Fibroblast of mammary gland (primary cell): ENCODE measurements at regions not wholly inside any gene's neighbourhood (a gene's known extent, or its start where the extent isn't known, plus 50 kb on each side); places are given as distances from the start of the nearest gene placed in this dataset.

Source experiments
- DNase-seq: peaks from one replicate; pipeline ENCODE4 v3.0.0-alpha.2; 2010; ENCODE audit warnings: low read depth
- H3K4me3 ChIP-seq: 2 replicates; pipeline ENCODE4 v1.5.1; 2011; ENCODE audit warnings: low read depth, mild to moderate bottlenecking, low read length, moderate library complexity; ENCODE audit not compliant: control insufficient read depth
- CTCF ChIP-seq: conservative IDR thresholded peaks from 2 replicates; pipeline ENCODE4 v1.5.1; 2011; ENCODE audit warnings: low read depth, low read length, inconsistent platforms; ENCODE audit not compliant: control insufficient read depth, insufficient read depth

DNA sequence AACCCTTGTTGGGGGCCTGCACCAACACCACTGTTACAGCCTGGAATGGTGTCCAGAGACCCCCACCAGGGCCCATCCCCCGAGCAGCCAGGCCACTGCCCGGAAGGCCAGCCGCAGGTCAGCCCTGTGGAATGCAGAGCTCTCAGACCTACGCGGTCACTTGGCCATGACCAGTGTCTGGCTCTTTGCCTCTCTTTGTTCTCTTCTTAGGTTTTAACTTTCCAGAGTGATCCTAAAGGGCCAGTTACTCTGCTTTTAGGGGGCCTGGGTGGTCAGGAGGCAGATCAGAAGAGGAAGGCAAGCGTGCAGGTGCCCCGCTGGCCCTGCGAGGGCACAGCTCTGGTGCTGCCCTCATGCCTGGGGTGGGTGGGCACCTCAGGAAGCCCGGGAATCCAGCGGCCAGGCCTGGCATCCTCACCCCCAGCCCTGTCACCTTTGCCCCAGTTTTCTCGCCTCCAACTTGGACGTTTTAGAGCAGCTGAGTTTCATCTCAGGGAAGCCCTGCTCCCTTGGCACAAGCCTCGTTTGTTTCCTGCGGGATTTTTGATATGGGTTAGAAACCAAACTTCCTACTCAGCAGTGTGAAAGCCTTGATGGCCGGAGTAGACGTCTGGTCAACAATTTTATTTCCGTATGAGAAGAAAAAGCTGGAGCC lies 62.5 kb upstream of the CHST15 start:
- TF ChIP-seq CTCF: no peak
- H3K4me3 ChIP-seq: no peak overlapping the region
- DNase-seq: peak; percentile 11

- H3K4me3 ChIP-seq: no peak overlapping the region
- TF ChIP-seq CTCF: no peak
- DNase-seq: peak; percentile 82
These were observed 59.8 kb upstream of the CHST15 start for GRCh38 chr10:124153023-124153826.

DNA sequence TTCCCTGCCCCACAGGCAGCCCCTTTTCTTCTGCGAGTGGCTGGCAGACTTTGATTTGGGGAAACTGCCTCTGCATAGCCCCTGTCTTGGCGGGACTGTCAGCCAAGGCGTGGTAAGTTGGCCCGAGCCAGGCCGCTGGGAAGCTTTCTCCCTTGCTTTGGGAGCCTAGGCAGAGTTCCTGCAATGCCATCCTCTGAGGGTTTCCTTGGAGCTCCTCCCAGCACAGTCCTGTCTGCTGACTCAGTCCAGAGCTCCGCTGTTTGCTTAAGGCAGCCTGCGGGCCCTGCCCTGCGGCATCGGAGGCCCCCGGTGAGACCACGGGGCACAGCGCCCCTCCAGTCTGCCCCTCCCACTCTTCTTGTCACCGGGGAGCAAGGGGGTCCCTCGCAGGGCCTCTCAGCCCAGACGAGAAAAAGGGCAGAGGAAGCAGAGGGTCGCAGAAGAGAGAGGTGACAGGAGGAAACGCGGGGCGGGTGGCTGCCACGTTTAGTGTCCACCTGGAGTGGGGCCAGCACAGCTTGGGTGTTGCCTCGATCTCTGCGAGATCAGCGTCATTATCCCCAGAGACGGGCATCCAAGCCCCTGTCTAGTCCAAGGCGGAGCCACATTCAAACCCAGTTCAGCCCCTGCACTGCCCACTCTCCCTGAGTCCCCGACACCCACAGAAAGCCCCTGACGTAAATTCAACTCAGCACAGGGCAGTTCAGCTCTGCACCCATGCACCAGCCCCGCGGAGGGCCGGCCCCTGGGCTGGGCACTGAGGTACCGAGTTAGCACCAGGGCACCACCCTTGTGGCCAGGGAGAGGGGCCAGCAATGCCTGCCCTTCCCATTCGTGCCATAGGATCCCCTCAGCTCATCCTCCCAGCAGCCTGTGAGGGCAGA lies 59.0 kb upstream of the CHST15 start:
- TF ChIP-seq CTCF: no peak
- H3K4me3 ChIP-seq: no peak overlapping the region
- peak; percentile 65 for DNase-seq

GRCh38 chr10:124151466-124152095 lies 58.2 kb upstream of the CHST15 start:
- H3K4me3 ChIP-seq: no peak overlapping the region
- no peak for TF ChIP-seq CTCF
- no peak for DNase-seq

DNA sequence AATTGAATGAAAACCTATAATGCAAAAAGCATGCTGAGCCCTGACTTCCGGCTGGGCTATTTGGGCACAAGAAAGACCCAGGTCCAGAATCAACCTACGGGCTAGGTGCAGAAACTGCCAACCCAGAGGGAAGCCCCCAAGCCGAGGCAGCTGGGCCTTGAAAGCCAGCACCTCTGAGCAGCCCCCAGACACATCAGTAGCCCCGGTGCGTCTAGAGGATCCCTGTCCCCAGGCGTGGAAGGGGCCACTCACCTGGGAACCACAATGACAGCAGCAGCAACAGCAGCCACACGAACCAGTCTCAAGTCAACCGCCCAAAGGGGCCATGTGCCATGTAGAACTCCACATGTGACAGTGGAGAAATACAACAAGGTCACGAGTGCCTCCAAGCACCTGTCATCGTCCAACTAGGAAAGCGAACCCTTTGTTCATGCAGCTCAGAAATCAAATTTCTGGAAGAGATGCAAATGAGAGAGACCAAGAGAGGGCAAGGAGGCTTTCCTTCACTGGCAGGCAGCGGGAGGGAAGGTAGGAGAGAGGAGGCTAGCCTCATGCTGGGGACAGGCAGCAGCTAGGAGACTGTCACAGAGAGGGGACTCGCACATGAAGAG lies 57.5 kb upstream of the CHST15 start:
- DNase-seq: no peak
- H3K4me3 ChIP-seq: no peak overlapping the region
- no peak for TF ChIP-seq CTCF
